Keratinocyte (primary cell): ENCODE measurements at regions not wholly inside any gene's neighbourhood (a gene's known extent, or its start where the extent isn't known, plus 50 kb on each side); places are given as distances from the start of the nearest gene placed in this dataset.

Experiments used
- DNase-seq: peaks from one replicate; pipeline ENCODE4 v3.0.0-alpha.2; 2011; ENCODE audit warnings: low read depth, missing footprints, low spot score
- FAIRE-seq: peaks from 2 replicates; lab custom pipeline; 2011; peaks lifted over from hg19 to GRCh38; lab: Jason Lieb, UNC
- H2AFZ ChIP-seq: 2 replicates; pipeline ENCODE4 v1.6.0; 2012; ENCODE audit warnings: low read length, control low read depth, inconsistent platforms; ENCODE audit not compliant: control insufficient read depth
- H3K27ac ChIP-seq: 2 replicates; pipeline ENCODE4 v1.5.1; 2011; ENCODE audit warnings: low read length; ENCODE audit not compliant: control insufficient read depth, insufficient read depth
- H3K27me3 ChIP-seq: 3 replicates; pipeline ENCODE4 v1.6.0; 2011; ENCODE audit warnings: low read length; ENCODE audit not compliant: control insufficient read depth, insufficient read depth; ENCODE audit errors: extremely low read depth
- H3K36me3 ChIP-seq, 2 experiments: 2 replicates in 1 of 2; 3 replicates in 1 of 2; pipeline ENCODE4 v1.5.1; 2011; ENCODE audit warnings: low read length in 2 of 2, mild to moderate bottlenecking in 1 of 2; ENCODE audit not compliant: control insufficient read depth in 2 of 2, insufficient read depth in 2 of 2; ENCODE audit errors: extremely low read depth in 1 of 2
- H3K4me1 ChIP-seq: 3 replicates; pipeline ENCODE4 v1.5.1; 2011; ENCODE audit warnings: low read length; ENCODE audit not compliant: control insufficient read depth, insufficient read depth; ENCODE audit errors: extremely low read depth
- H3K4me2 ChIP-seq: 3 replicates; pipeline ENCODE4 v1.6.0; 2011; ENCODE audit warnings: low read depth, low read length; ENCODE audit not compliant: control insufficient read depth, insufficient read depth; ENCODE audit errors: extremely low read depth
- H3K4me3 ChIP-seq, 3 experiments: fragments of 200-600 bp in 1 of 3; sonication (generic) in 1 of 3; 2 replicates in 2 of 3; 3 replicates in 1 of 3; pipeline ENCODE4 v1.5.1; 2011 to 2016; ENCODE audit warnings: low read length in 3 of 3, mild to moderate bottlenecking in 3 of 3, control low read depth in 2 of 3, inconsistent platforms in 1 of 3, low read depth in 1 of 3, mixed read lengths in 1 of 3, mixed run types in 1 of 3, moderate library complexity in 1 of 3; ENCODE audit not compliant: control insufficient read depth in 2 of 3, insufficient read depth in 2 of 3; ENCODE audit errors: extremely low read depth in 1 of 3
- H3K79me2 ChIP-seq: 2 replicates; pipeline ENCODE4 v1.6.0; 2012; ENCODE audit warnings: low read length; ENCODE audit not compliant: control insufficient read depth, insufficient read depth
- H3K9ac ChIP-seq: 3 replicates; pipeline ENCODE4 v1.6.0; 2011; ENCODE audit warnings: low read length; ENCODE audit not compliant: control insufficient read depth, insufficient read depth; ENCODE audit errors: extremely low read depth
- H3K9me1 ChIP-seq: 3 replicates; pipeline ENCODE4 v1.6.0; 2011; ENCODE audit warnings: low read length; ENCODE audit not compliant: control insufficient read depth, insufficient read depth; ENCODE audit errors: extremely low read depth
- H3K9me3 ChIP-seq: 2 replicates; pipeline ENCODE4 v1.5.1; 2012; ENCODE audit warnings: low read depth, low read length; ENCODE audit not compliant: control insufficient read depth
- H4K20me1 ChIP-seq: 3 replicates; pipeline ENCODE4 v1.6.0; 2011; ENCODE audit warnings: low read length; ENCODE audit not compliant: control insufficient read depth, insufficient read depth; ENCODE audit errors: extremely low read depth
- EZH2 ChIP-seq: IDR thresholded peaks from one replicate; pipeline ENCODE4 v1.6.1; 2012; ENCODE audit warnings: inconsistent platforms, mild to moderate bottlenecking, low read length, moderate library complexity
- dilution Hi-C: fragments of 300-500 bp; cut with MboI; formaldehyde crosslinking; loops from one replicate; pipeline ENCODE4 v1.7.0; 2020; ENCODE audit warnings: low sequenced_read_pairs; ENCODE audit not compliant: extremely low pct_ligation_motif_present
- TF ChIP-seq, protein P1 (sequence below), 3 experiments: IDR thresholded peaks in 1 of 3; conservative IDR thresholded peaks in 1 of 3; optimal IDR thresholded peaks in 1 of 3; 2 replicates in 2 of 3; 3 replicates in 1 of 3; pipeline versions ENCODE3 to v1.5.1; 2011; ENCODE audit warnings: low read length in 3 of 3, mild to moderate bottlenecking in 3 of 3, moderate library complexity in 2 of 3, control low read depth in 1 of 3, inconsistent platforms in 1 of 3; ENCODE audit not compliant: insufficient read depth in 2 of 3; ENCODE audit errors: extremely low read depth in 1 of 3

DNA sequence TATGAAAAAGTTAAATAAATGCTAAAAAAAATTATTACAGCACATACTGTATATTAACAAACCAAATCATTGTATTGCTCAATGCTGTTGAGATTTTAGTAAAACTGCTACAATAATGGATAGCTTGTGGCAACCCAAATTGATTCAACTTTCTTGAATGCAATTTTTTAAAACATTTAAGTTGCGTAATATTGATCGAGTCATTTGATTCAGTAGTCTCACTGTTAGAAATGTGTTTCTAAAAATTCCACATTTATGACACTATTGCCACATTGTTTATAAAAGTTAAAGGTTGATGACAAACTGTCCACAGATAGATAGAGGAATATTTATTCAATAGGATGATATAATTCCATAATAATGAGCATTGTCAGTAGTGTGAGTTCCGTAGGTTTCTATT, 640.7 kb upstream of the CRIM1 start:
- no peak for DNase-seq
- dilution Hi-C loops: no loop called here
- no peaks in the 10 kb centered on the region for H3K9me3 ChIP-seq
- H3K79me2 ChIP-seq: no peaks in the 10 kb centered on the region
- H4K20me1 ChIP-seq: no peaks in the 10 kb centered on the region
- no peak overlapping the region for H3K27ac ChIP-seq
- H3K4me2 ChIP-seq: no peak overlapping the region
- H3K4me3 ChIP-seq: no peak overlapping the region
- H3K9ac ChIP-seq: no peak overlapping the region
- TF ChIP-seq, protein P1, sequence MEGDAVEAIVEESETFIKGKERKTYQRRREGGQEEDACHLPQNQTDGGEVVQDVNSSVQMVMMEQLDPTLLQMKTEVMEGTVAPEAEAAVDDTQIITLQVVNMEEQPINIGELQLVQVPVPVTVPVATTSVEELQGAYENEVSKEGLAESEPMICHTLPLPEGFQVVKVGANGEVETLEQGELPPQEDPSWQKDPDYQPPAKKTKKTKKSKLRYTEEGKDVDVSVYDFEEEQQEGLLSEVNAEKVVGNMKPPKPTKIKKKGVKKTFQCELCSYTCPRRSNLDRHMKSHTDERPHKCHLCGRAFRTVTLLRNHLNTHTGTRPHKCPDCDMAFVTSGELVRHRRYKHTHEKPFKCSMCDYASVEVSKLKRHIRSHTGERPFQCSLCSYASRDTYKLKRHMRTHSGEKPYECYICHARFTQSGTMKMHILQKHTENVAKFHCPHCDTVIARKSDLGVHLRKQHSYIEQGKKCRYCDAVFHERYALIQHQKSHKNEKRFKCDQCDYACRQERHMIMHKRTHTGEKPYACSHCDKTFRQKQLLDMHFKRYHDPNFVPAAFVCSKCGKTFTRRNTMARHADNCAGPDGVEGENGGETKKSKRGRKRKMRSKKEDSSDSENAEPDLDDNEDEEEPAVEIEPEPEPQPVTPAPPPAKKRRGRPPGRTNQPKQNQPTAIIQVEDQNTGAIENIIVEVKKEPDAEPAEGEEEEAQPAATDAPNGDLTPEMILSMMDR (optimal IDR thresholded peaks at IDR 0.05 in 1 of 3, IDR thresholded peaks at IDR 0.05 in 1 of 3, conservative IDR thresholded peaks at IDR 0.05 in 1 of 3; ENCODE audit: extremely low read depth in 1 of 3, insufficient read depth in 2 of 3, low read length in 3 of 3): no peak
- no peak for TF ChIP-seq EZH2
- no peaks in the 10 kb centered on the region for H3K9me1 ChIP-seq
- H3K36me3 ChIP-seq: no peaks in the 10 kb centered on the region
- no peaks in the 10 kb centered on the region for H3K4me1 ChIP-seq
- H3K27me3 ChIP-seq: no peaks in the 10 kb centered on the region
- no peak overlapping the region for H2AFZ ChIP-seq
- FAIRE-seq: no peak

DNA sequence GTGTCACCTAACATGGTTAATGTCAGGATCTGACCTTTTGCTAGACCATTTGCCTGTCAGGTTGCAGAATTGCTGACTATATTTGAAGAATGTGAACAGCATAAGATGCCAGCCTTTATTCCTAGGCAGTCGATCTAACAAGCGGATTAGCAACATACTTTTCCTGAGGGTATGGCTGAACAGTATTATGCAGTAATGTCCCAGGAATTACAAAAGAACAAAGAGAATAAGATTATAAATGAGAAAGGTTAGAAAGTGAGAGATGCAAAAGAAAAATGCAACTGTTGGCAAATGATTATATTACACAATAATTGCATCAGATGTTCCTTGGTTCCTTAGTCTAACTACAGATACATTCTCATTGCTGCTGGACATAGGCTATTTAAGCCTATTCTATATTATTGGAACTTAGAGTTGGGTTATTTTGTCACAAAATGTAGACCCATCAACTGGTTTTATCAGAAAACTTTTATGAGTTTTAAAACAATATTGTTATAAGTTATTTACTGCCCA, 647.1 kb upstream of the CRIM1 start:
- no peak overlapping the region for H3K27ac ChIP-seq
- dilution Hi-C loops: no loop called here
- no peak for TF ChIP-seq EZH2
- TF ChIP-seq, protein P1 (optimal IDR thresholded peaks at IDR 0.05 in 1 of 3, IDR thresholded peaks at IDR 0.05 in 1 of 3, conservative IDR thresholded peaks at IDR 0.05 in 1 of 3; ENCODE audit: extremely low read depth in 1 of 3, insufficient read depth in 2 of 3, low read length in 3 of 3): no peak

More for the DNA sequence above, 647.1 kb upstream of the CRIM1 start:
- Histone ChIP-seq H3K4me3 (no peak overlapping the region), H4K20me1 (no peaks in the 10 kb centered on the region), H2AFZ (no peak overlapping the region), H3K4me1 (no peaks in the 10 kb centered on the region), H3K9ac (no peak overlapping the region), H3K79me2 (no peaks in the 10 kb centered on the region), H3K36me3 (no peaks in the 10 kb centered on the region), H3K9me1 (no peaks in the 10 kb centered on the region), H3K9me3 (no peaks in the 10 kb centered on the region), H3K27me3 (no peaks in the 10 kb centered on the region), H3K4me2 (no peak overlapping the region)
- no peak for FAIRE-seq
- DNase-seq: no peak
